SIG-M5 treated with dmso at 0.1 percent for 504 hours (cell line): ENCODE measurements at regions not wholly inside any gene's neighbourhood (a gene's known extent, or its start where the extent isn't known, plus 50 kb on each side); places are given as distances from the start of the nearest gene placed in this dataset.
"Not testable (repeated sequence)": the region's sequence is repeated elsewhere in the genome, so short reads cannot be mapped to it uniquely, and the experiment has no call there.

Experiments used
- DNase-seq: peaks from one replicate; lab custom pipeline; 2025; ENCODE audit not compliant: unreplicated experiment; lab: John Stamatoyannopoulos, UW

- DNase-seq, result peak; percentile 7
Measured at GRCh38 chr7:121530227-121531174, 134.4 kb upstream of the FAM3C start.

- no peak for DNase-seq
Measured at GRCh38 chr7:121529003-121529402, 132.9 kb upstream of the FAM3C start.

- not testable (repeated sequence) for DNase-seq
Measured at GRCh38 chr7:121526210-121526609, 130.1 kb upstream of the FAM3C start.

GRCh38 chr7:121525155-121525819, 129.2 kb upstream of the FAM3C start:
- no peak for DNase-seq

- DNase-seq, result no peak
Measured at GRCh38 chr7:121521711-121522400, 125.7 kb upstream of the FAM3C start.

- no peak for DNase-seq
Measured at GRCh38 chr7:121520911-121521310, 124.8 kb upstream of the FAM3C start.

- DNase-seq, result no peak
Measured at GRCh38 chr7:121519548-121520521, 123.7 kb upstream of the FAM3C start.

GRCh38 chr7:121517591-121517990, 121.5 kb upstream of the FAM3C start:
- DNase-seq, result no peak

- no peak for DNase-seq
Measured at GRCh38 chr7:121516821-121517220, 120.7 kb upstream of the FAM3C start.

- DNase-seq, result no peak
Measured at GRCh38 chr7:121515630-121516401, 119.7 kb upstream of the FAM3C start.

- no peak for DNase-seq
Measured at GRCh38 chr7:121515229-121515628, 119.1 kb upstream of the FAM3C start.

GRCh38 chr7:121513105-121513504, 117.0 kb upstream of the FAM3C start:
- DNase-seq, result no peak

- DNase-seq, result no peak
Measured at GRCh38 chr7:121510858-121511482, 114.9 kb upstream of the FAM3C start.

GRCh38 chr7:121510302-121510701, 114.2 kb upstream of the FAM3C start:
- no peak for DNase-seq

GRCh38 chr7:121505540-121506182, 109.6 kb upstream of the FAM3C start:
- no peak for DNase-seq

GRCh38 chr7:121505021-121505420, 108.9 kb upstream of the FAM3C start:
- no peak for DNase-seq

- DNase-seq, result no peak
Measured at GRCh38 chr7:121504482-121504881, 108.4 kb upstream of the FAM3C start.

GRCh38 chr7:121503730-121504129, 107.6 kb upstream of the FAM3C start:
- no peak for DNase-seq

- no peak for DNase-seq
Measured at GRCh38 chr7:121503039-121503438, 106.9 kb upstream of the FAM3C start.
